K562 (cell line): ENCODE measurements at regions not wholly inside any gene's neighbourhood (a gene's known extent, or its start where the extent isn't known, plus 50 kb on each side); places are given as distances from the start of the nearest gene placed in this dataset.
"Not testable (repeated sequence)": the region's sequence is repeated elsewhere in the genome, so short reads cannot be mapped to it uniquely, and the experiment has no call there.

Experiments used
- CHD2 ChIP-seq: IDR thresholded peaks from 2 replicates; pipeline ENCODE4 v1.6.1; 2011; ENCODE audit warnings: low read depth, low read length
- ZNF134 ChIP-seq: fragments of 250-450 bp; sonication (Bioruptor Pico); conservative IDR thresholded peaks from 2 replicates; pipeline ENCODE4 v1.4.0; 2020
- ZNF232 ChIP-seq: sonication (generic); formaldehyde crosslinking; IDR thresholded peaks from 2 replicates; pipeline ENCODE4 v1.8.0; 2022; ENCODE audit warnings: mild to moderate bottlenecking, missing genetic modification reagents

DNA sequence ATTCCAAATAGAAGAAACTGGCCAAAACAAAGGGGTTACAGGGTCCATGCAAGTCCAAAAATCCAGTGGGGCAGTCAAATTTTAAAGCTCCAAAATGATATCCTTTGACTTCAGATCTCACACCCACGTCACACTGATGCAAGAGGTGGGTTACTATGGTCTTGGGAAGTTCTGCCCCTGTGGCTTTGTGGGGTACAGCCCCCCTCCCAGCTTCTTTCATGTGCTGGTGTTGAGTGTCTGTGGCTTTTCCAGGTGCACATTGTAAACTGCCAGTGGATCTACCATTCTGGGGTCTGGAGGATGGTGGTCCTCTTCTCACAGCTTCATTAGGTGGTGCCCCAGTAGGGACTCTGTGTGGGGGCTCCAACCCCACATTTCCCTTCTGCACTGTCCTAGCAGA lies 392.3 kb downstream of the PTPRC start:
- not testable (repeated sequence) for TF ChIP-seq ZNF134 (CRISPR knock-in tag); CHD2; ZNF232 (CRISPR knock-in tag)
